H9 (cell line): ENCODE measurements at regions not wholly inside any gene's neighbourhood (a gene's known extent, or its start where the extent isn't known, plus 50 kb on each side); places are given as distances from the start of the nearest gene placed in this dataset.
A peak's percentile ranks its signal among the peaks of the same experiment; 100 is the strongest.

Experiments used
- DNase-seq: peaks from one replicate; pipeline ENCODE4 v3.0.0-alpha.2; 2017
- H2AFZ ChIP-seq: one replicate; pipeline ENCODE4 v1.6.1; 2013; ENCODE audit warnings: mild to moderate bottlenecking, low read length, control low read depth, moderate library complexity
- H2AK5ac ChIP-seq: 2 replicates; pipeline ENCODE4 v1.6.1; 2013; ENCODE audit warnings: low read length, control low read depth, mixed read lengths; ENCODE audit not compliant: insufficient read length
- H2BK120ac ChIP-seq: one replicate; pipeline ENCODE4 v1.6.1; 2013; ENCODE audit warnings: low read depth, mild to moderate bottlenecking, low read length, control low read depth, inconsistent platforms; ENCODE audit not compliant: poor library complexity, severe bottlenecking
- H2BK12ac ChIP-seq: 2 replicates; pipeline ENCODE4 v1.6.1; 2013; ENCODE audit warnings: low read length, control low read depth, mixed read lengths, low read depth; ENCODE audit not compliant: insufficient read length
- H2BK15ac ChIP-seq: 2 replicates; pipeline ENCODE4 v1.6.1; 2013; ENCODE audit warnings: low read depth, low read length, control low read depth
- H2BK20ac ChIP-seq: one replicate; pipeline ENCODE4 v1.6.1; 2013; ENCODE audit warnings: low read depth, mild to moderate bottlenecking, low read length, control low read depth, inconsistent platforms; ENCODE audit not compliant: poor library complexity, severe bottlenecking
- H2BK5ac ChIP-seq: 2 replicates; pipeline ENCODE4 v1.6.1; 2013; ENCODE audit warnings: low read length, control low read depth, mixed read lengths; ENCODE audit not compliant: insufficient read length
- H3K14ac ChIP-seq: 2 replicates; pipeline ENCODE4 v1.6.1; 2013; ENCODE audit warnings: low read length, control low read depth; ENCODE audit not compliant: insufficient read depth
- H3K18ac ChIP-seq: 2 replicates; pipeline ENCODE4 v1.6.1; 2013; ENCODE audit warnings: low read depth, mild to moderate bottlenecking, mixed read lengths, low read length, control low read depth; ENCODE audit not compliant: insufficient read length
- H3K23ac ChIP-seq: 2 replicates; pipeline ENCODE4 v1.6.1; 2013; ENCODE audit warnings: low read length, control low read depth, mixed read lengths, low read depth; ENCODE audit not compliant: insufficient read length
- H3K23me2 ChIP-seq: 2 replicates; pipeline ENCODE4 v1.6.1; 2013; ENCODE audit warnings: low read depth, mild to moderate bottlenecking, mixed read lengths, low read length, control low read depth; ENCODE audit not compliant: insufficient read length, poor library complexity, severe bottlenecking
- H3K27ac ChIP-seq: 2 replicates; pipeline ENCODE4 v1.5.1; 2013; ENCODE audit warnings: low read length, control low read depth, mixed read lengths, low read depth; ENCODE audit not compliant: insufficient read length
- H3K27me3 ChIP-seq: 2 replicates; pipeline ENCODE4 v1.6.1; 2013; ENCODE audit warnings: low read length, control low read depth, inconsistent platforms; ENCODE audit not compliant: insufficient read depth
- H3K4ac ChIP-seq: 2 replicates; pipeline ENCODE4 v1.6.1; 2013; ENCODE audit warnings: low read depth, mild to moderate bottlenecking, control low read depth, inconsistent platforms, low read length, moderate library complexity
- H3K4me1 ChIP-seq: 2 replicates; pipeline ENCODE4 v1.6.1; 2013; ENCODE audit warnings: low read length, control low read depth, inconsistent platforms; ENCODE audit not compliant: insufficient read depth
- H3K4me2 ChIP-seq: 2 replicates; pipeline ENCODE4 v1.6.1; 2013; ENCODE audit warnings: low read length, control low read depth, mixed read lengths; ENCODE audit not compliant: insufficient read length, insufficient read depth
- H3K56ac ChIP-seq: 2 replicates; pipeline ENCODE4 v1.6.1; 2013; ENCODE audit warnings: low read depth, mild to moderate bottlenecking, mixed read lengths, low read length, control low read depth; ENCODE audit not compliant: insufficient read length
- H3K79me1 ChIP-seq: 2 replicates; pipeline ENCODE4 v1.6.1; 2013; ENCODE audit warnings: low read depth, mild to moderate bottlenecking, moderate library complexity, low read length, control low read depth, inconsistent platforms; ENCODE audit not compliant: insufficient read depth, poor library complexity, severe bottlenecking
- H3K79me2 ChIP-seq: 2 replicates; pipeline ENCODE4 v1.6.1; 2013; ENCODE audit warnings: low read length, control low read depth, inconsistent platforms; ENCODE audit not compliant: insufficient read depth
- H3K9ac ChIP-seq: 2 replicates; pipeline ENCODE4 v1.6.1; 2013; ENCODE audit warnings: low read length, control low read depth, mixed read lengths; ENCODE audit not compliant: insufficient read length; ENCODE audit errors: extremely low read depth
- H3K9me3 ChIP-seq: one replicate; pipeline ENCODE4 v1.6.1; 2013; ENCODE audit warnings: low read depth, low read length, inconsistent platforms; ENCODE audit not compliant: control insufficient read depth
- H3T11ph ChIP-seq: one replicate; pipeline ENCODE4 v1.6.1; 2013; ENCODE audit warnings: mild to moderate bottlenecking, low read length, control low read depth, inconsistent platforms
- H4K20me1 ChIP-seq: one replicate; pipeline ENCODE4 v1.6.1; 2013; ENCODE audit not compliant: control insufficient read depth, insufficient read length, insufficient read depth
- H4K5ac ChIP-seq: 2 replicates; pipeline ENCODE4 v1.6.1; 2013; ENCODE audit warnings: low read depth, mild to moderate bottlenecking, mixed read lengths, low read length, control low read depth; ENCODE audit not compliant: insufficient read length
- H4K8ac ChIP-seq: replicated peaks from 2 replicates; pipeline ENCODE4 v1.6.1; 2013; ENCODE audit warnings: low read length, control low read depth, mixed read lengths, low read depth; ENCODE audit not compliant: insufficient read length
- H4K91ac ChIP-seq: 2 replicates; pipeline ENCODE4 v1.6.1; 2013; ENCODE audit warnings: low read depth, mild to moderate bottlenecking, moderate library complexity, mixed read lengths, low read length, control low read depth; ENCODE audit not compliant: insufficient read length
- H3K27ac Mint-ChIP-seq, 3 experiments: 2 replicates in 2 of 3; 3 replicates in 1 of 3; pipeline ENCODE4 v1.8.0; 2020 to 2021; ENCODE audit warnings: mixed read lengths in 3 of 3, mild to moderate bottlenecking in 1 of 3, moderate library complexity in 1 of 3
- H3K27me3 Mint-ChIP-seq: 2 replicates; pipeline ENCODE4 v1.8.0; 2021; ENCODE audit warnings: low read depth, mild to moderate bottlenecking, moderate library complexity, mixed read lengths
- H3K36me3 Mint-ChIP-seq, 3 experiments: 2 replicates in 2 of 3; 3 replicates in 1 of 3; pipeline ENCODE4 v1.8.0; 2020 to 2021; ENCODE audit warnings: low read depth in 3 of 3, mixed read lengths in 3 of 3; ENCODE audit not compliant: insufficient read depth in 1 of 3
- H3K4me1 Mint-ChIP-seq, 2 experiments: 2 replicates each; pipeline ENCODE4 v1.8.0; 2020; ENCODE audit warnings: mixed read lengths in 2 of 2
- H3K4me3 Mint-ChIP-seq, 2 experiments: 2 replicates in 1 of 2; 3 replicates in 1 of 2; pipeline ENCODE4 v1.8.0; 2020 to 2021; ENCODE audit warnings: mild to moderate bottlenecking in 2 of 2, mixed read lengths in 2 of 2, moderate library complexity in 1 of 2
- H3K9me3 Mint-ChIP-seq, 2 experiments: 2 replicates in 1 of 2; 3 replicates in 1 of 2; pipeline ENCODE4 v1.8.0; 2020; ENCODE audit warnings: mild to moderate bottlenecking in 2 of 2, mixed read lengths in 2 of 2, moderate library complexity in 1 of 2
- CTCF ChIP-seq: fragments of 200-600 bp; sonication (generic); conservative IDR thresholded peaks from 3 replicates; pipeline ENCODE4 v1.8.0; 2021; ENCODE audit warnings: antibody characterized with exemption, mild to moderate bottlenecking
- WGBS: extraction: QIAGEN DNeasy Blood & Tissue Kit; methylation state at CpG from one replicate; pipeline ENCODE4 v1.1.7; 2013; ENCODE audit warnings: missing lambda C conversion rate, low lambda C conversion rate, mixed read lengths; ENCODE audit not compliant: insufficient read length; ENCODE audit errors: extremely low coverage; 5-methylcytosine and 5-hydroxymethylcytosine counted together

GRCh38 chr7:115679976-115680375, 350.6 kb downstream of the TFEC start:
- no peak overlapping the region for H2BK5ac ChIP-seq
- H3K4ac ChIP-seq = no peak overlapping the region
- H4K8ac ChIP-seq = no peak overlapping the region
- H3K27me3 ChIP-seq = no peaks in the 10 kb centered on the region
- DNase-seq = peak; percentile 39
- H3T11ph ChIP-seq = no peak overlapping the region
- H4K5ac ChIP-seq = no peak overlapping the region
- H3K23me2 ChIP-seq = no peaks in the 10 kb centered on the region
- no peak overlapping the region for H3K18ac ChIP-seq
- H3K4me2 ChIP-seq = no peak overlapping the region
- H2BK12ac ChIP-seq = no peak overlapping the region
- no CpG with 5 or more reads among the region's 2 CpGs for WGBS
- H2AK5ac ChIP-seq = no peak overlapping the region
- no peak overlapping the region for H3K9ac ChIP-seq
- H3K4me3 Mint-ChIP-seq = no peak overlapping the region
- H3K27ac ChIP-seq = no peak overlapping the region
- no peaks in the 10 kb centered on the region for H3K79me1 ChIP-seq
- H3K9me3 ChIP-seq = no peaks in the 10 kb centered on the region
- TF ChIP-seq CTCF = peak; percentile 55
- no peaks in the 10 kb centered on the region for H3K79me2 ChIP-seq
- H3K56ac ChIP-seq = no peak overlapping the region
- H2BK20ac ChIP-seq = no peak overlapping the region
- H4K91ac ChIP-seq = no peak overlapping the region
- H3K9me3 Mint-ChIP-seq = no peaks in the 10 kb centered on the region
- H3K23ac ChIP-seq = no peak overlapping the region
- peaks cover 11 to 14% of the 10 kb centered on the region in 2 experiments for H3K4me1 Mint-ChIP-seq
- no peaks in the 10 kb centered on the region; the same call in 1 of the 2 replicates for H3K4me1 ChIP-seq
- no peaks in the 10 kb centered on the region for H3K36me3 Mint-ChIP-seq
- H2BK15ac ChIP-seq = no peak overlapping the region
- no peak overlapping the region; a peak in 1 of 7 replicates for H3K27ac Mint-ChIP-seq
- H3K14ac ChIP-seq = no peak overlapping the region
- H3K27me3 Mint-ChIP-seq = no peaks in the 10 kb centered on the region
- no peaks in the 10 kb centered on the region for H4K20me1 ChIP-seq
- H2BK120ac ChIP-seq = no peak overlapping the region
- H2AFZ ChIP-seq = no peak overlapping the region
